ENCODE measurements at regions not wholly inside any gene's neighbourhood (a gene's known extent, or its start where the extent isn't known, plus 50 kb on each side); places are given as distances from the start of the nearest gene placed in this dataset.

DNA sequence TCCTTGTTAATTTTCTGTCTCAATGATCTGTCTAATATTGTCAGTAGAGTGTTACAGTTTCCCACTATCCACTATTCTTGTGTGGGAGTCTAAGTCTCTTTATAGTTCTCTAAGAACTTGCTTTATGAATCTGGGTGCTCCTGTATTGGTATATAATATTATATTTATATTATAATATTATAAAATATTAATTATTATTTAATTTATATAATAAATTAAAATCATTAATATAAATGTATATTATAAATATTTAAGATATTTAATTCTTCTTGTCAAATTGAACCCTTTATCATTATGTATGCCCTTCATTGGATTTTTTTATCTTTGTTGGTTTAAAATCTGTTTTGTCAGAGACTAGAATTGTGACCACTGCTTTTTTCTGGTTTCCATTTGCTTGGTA lies 1950.2 kb upstream of the LRRTM1 start:
- no peaks in the 10 kb centered on the region for H3K27me3 Mint-ChIP-seq
- H3K27ac Mint-ChIP-seq = no peak overlapping the region
- H3K9me3 Mint-ChIP-seq = peaks cover 25% of the 10 kb centered on the region
- no peak for TF ChIP-seq CTCF (conservative IDR thresholded peaks at IDR 0.05)
- H3K4me3 Mint-ChIP-seq = no peak overlapping the region
- peaks cover 10% of the 10 kb centered on the region for H3K4me1 Mint-ChIP-seq (ENCODE audit: unreplicated experiment)
- no peak for DNase-seq (ENCODE audit: extremely low spot score, unreplicated experiment)
- no peaks in the 10 kb centered on the region for H3K36me3 Mint-ChIP-seq

DNA sequence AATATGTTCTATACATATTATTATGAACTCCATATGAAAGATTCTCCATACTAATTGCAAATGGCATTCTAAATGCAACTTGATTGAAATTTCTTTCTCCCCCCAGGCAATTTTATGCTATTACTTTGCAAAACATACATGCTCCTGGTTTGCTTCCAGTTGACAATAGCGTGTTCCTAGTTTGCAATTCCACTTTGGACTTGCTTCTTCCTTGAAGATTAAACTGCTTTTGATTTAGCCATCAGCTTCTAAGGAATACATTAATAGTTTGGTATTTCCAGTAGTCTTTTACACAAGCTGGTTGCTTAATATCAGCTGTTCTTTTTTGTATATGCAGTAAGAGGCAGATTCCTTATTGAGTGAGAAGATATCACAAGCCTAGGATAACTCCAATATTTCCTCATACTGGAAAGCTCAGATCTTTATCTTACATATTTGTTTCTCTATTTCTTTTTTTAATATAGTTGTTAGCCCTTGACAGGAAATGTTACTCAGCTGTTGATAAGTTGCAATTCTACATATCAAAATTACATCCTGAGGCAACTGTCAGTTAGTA lies 1941.7 kb upstream of the LRRTM1 start:
- Mint-ChIP-seq H3K9me3 (no peaks in the 10 kb centered on the region), H3K4me1 (ENCODE audit: unreplicated experiment) (peaks cover 6% of the 10 kb centered on the region), H3K4me3 (no peak overlapping the region), H3K27me3 (peaks cover 25% of the 10 kb centered on the region), H3K27ac (no peak overlapping the region), H3K36me3 (no peaks in the 10 kb centered on the region)
- no peak for TF ChIP-seq CTCF (conservative IDR thresholded peaks at IDR 0.05)
- no peak for DNase-seq (ENCODE audit: extremely low spot score, unreplicated experiment)

DNA sequence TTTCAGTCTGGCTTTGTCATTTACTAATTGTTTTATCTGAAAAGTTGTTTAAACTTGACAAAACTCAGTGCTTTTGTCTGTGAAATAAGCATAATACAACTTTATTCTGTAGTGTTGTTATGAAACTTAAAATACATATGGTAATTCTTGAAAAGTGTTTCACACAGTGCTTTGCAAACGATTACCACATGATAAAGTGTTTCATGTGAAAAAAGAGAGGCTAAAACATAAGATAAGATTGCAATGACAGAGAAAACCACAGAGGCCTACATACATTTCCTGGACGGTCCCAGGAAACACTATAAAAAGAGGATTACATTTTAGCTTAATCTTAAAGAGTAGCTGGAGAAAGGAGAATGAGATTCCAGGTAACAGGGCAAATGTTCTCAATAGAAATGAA lies 1934.6 kb upstream of the LRRTM1 start:
- no peaks in the 10 kb centered on the region for H3K9me3 Mint-ChIP-seq
- no peak for TF ChIP-seq CTCF (conservative IDR thresholded peaks at IDR 0.05)
- no peak overlapping the region for H3K27ac Mint-ChIP-seq
- H3K36me3 Mint-ChIP-seq = no peaks in the 10 kb centered on the region
- H3K27me3 Mint-ChIP-seq = peaks cover 37% of the 10 kb centered on the region
- no peak for DNase-seq (ENCODE audit: extremely low spot score, unreplicated experiment)
- no peak overlapping the region for H3K4me3 Mint-ChIP-seq
- no peaks in the 10 kb centered on the region for H3K4me1 Mint-ChIP-seq (ENCODE audit: unreplicated experiment)

- no peaks in the 10 kb centered on the region for H3K4me1 Mint-ChIP-seq (ENCODE audit: unreplicated experiment)
- no peak overlapping the region for H3K27ac Mint-ChIP-seq
- TF ChIP-seq CTCF (conservative IDR thresholded peaks at IDR 0.05) = no peak
- no peaks in the 10 kb centered on the region for H3K36me3 Mint-ChIP-seq
- peaks cover 37% of the 10 kb centered on the region for H3K27me3 Mint-ChIP-seq
- H3K4me3 Mint-ChIP-seq = no peak overlapping the region
- H3K9me3 Mint-ChIP-seq = no peaks in the 10 kb centered on the region
- DNase-seq (ENCODE audit: extremely low spot score, unreplicated experiment) = no peak
Observed at GRCh38 chr2:82237994-82238662, 1933.6 kb upstream of the LRRTM1 start.

- H3K9me3 Mint-ChIP-seq = no peaks in the 10 kb centered on the region
- H3K4me1 Mint-ChIP-seq (ENCODE audit: unreplicated experiment) = no peaks in the 10 kb centered on the region
- no peak overlapping the region for H3K27ac Mint-ChIP-seq
- H3K27me3 Mint-ChIP-seq = peaks cover 13% of the 10 kb centered on the region
- DNase-seq (ENCODE audit: extremely low spot score, unreplicated experiment) = no peak
- H3K4me3 Mint-ChIP-seq = no peak overlapping the region
- H3K36me3 Mint-ChIP-seq = no peaks in the 10 kb centered on the region
- TF ChIP-seq CTCF (conservative IDR thresholded peaks at IDR 0.05) = peak; percentile 31
Observed at GRCh38 chr2:82234283-82234874, 1929.8 kb upstream of the LRRTM1 start.
